ENCODE measurements at regions not wholly inside any gene's neighbourhood (a gene's known extent, or its start where the extent isn't known, plus 50 kb on each side); places are given as distances from the start of the nearest gene placed in this dataset.
"Not testable (repeated sequence)": the region's sequence is repeated elsewhere in the genome, so short reads cannot be mapped to it uniquely, and the experiment has no call there.

DNA sequence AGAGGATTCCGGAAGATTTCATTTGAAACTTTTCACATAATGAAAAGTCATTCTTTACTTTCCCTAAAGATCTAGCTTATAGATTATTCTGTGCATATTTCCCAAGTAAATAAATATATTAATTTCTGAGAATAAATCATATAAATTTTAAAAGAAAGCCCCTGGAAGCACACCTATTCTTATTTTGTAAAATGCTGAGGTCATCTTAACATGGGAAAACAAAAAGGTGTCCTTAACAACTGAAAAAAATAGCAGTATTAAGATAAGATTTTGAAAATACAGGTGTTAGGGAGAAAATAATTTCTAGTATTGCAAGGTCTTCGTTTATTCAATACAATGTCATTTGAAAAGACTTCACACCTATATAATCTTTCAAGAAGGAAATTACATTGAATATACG is 567.5 kb upstream of the CHAC2 start:
- no peak for DNase-seq

DNA sequence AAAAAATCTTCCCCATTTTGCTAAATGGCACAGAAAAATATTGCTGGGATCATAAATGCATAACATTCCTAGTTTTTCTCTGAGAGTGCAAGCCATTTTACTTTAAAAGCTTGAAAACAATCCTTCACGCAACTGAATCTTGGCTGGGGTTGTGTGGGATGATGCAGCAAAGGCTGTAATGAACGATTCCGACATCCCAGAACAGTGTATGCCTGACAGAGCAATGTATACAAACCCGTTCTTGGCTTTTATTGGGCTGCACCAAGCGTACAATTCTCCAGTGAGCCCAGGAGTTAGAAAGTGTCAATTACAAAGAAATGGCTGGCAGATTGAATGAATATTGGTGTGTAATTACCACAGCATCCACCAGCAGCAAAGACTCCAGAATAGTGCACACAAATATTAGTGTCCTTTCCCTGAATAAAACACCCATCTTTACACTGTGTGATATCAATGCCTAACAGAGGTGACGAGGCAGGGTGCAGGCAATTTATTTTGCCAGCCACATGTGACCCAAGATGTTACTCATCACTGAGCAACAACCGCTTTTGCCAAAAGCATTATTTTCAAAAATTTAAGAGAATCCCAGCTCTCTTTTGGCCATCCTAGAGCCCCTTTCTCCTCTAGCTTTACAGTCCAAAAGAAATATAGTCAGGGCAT is 578.6 kb upstream of the CHAC2 start:
- DNase-seq, result no peak

DNA sequence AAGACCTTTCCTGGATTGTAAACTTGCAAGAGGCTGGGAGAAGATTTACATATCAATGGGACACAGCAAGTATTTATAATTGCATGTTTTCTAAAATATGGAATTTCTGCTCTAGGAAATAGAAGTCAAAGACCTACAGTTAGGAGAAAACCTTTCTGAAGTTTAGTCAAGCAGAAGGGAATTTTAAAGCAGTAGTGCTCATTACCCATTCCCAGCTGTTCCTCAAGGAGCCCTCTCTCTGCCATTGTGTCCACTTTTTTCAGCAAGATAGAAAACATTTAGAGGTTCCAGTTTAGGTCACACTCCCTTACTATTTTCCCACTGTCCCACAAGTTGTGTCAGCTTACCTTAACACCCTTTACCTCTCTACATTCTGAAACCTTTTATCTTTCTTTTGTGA is 584.0 kb upstream of the CHAC2 start:
- no peak for DNase-seq

DNA sequence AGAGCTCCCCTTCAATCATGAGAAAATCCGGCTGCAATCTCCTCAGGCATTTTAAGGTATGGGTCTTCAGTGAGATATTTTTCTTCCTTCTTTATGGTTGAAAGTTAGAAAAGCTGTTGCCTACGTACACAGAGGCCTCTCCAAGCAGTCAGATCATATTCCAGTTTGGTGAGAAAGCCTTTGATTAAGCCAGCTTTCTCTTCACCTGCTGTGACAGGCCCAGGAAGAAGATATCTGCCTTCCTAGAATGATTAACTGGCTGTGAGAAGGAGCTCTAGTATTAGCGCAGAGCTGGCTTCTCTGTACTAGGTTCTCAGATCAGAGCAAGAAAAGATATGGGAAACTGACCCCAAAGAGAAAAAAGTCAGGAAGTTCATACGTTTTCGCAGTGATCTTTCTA is 585.0 kb upstream of the CHAC2 start:
- DNase-seq, result no peak

DNA sequence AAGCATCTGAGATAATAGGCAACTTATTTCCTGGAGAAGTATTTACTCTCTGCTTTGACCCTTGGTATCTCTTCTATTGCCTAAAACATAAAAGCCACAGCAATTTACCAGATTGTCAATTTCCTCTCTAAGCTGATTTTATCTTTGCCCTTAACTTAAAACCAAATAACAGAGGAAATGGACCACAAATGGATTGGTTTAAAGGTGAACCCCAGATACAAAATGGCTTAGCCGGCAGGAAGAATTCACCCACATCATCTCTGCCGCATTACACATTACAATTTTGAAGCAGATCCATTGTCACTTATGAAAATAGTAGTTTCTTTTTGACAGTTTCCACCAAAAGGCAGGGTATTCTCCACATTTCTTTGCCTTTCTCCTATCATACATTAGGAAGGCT is 585.8 kb upstream of the CHAC2 start:
- DNase-seq, result no peak

DNA sequence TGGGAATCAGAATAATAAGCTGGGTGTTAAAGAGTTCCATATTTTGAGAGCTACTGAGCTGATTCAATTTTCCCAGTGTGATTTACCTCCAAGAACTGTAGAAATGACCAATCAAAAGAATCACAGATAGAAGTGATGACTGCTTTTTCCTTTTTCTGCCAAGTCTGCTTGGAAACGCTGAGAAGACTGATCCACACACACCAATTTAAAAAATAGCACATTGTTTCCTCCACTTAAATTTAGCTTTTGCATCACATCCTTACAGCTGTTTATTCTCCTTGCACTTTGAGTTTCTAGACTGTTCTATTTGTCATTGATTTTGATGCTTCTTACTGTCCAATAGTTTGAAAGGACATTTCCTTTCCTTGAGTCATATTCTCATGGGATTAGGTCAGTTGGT is 590.3 kb upstream of the CHAC2 start:
- DNase-seq, result no peak

DNA sequence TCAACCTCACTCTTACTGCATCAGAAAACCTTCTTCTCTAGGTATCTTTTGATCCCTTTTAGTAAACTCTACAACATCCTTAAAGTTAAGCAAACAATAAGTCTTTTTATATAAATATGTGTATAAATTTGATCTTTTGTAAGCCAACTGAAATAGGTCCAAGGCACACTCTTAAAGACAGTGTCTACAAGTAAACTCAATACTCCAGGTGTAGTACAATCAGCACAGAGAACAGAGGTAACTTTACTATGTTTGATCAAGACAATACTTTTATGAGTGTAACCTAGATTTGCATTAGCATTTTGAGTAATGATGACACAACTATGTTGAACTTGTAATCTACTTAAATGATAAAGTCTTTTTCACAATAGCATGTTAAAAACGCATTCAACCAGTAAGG is 593.1 kb upstream of the CHAC2 start:
- DNase-seq, result no peak

DNA sequence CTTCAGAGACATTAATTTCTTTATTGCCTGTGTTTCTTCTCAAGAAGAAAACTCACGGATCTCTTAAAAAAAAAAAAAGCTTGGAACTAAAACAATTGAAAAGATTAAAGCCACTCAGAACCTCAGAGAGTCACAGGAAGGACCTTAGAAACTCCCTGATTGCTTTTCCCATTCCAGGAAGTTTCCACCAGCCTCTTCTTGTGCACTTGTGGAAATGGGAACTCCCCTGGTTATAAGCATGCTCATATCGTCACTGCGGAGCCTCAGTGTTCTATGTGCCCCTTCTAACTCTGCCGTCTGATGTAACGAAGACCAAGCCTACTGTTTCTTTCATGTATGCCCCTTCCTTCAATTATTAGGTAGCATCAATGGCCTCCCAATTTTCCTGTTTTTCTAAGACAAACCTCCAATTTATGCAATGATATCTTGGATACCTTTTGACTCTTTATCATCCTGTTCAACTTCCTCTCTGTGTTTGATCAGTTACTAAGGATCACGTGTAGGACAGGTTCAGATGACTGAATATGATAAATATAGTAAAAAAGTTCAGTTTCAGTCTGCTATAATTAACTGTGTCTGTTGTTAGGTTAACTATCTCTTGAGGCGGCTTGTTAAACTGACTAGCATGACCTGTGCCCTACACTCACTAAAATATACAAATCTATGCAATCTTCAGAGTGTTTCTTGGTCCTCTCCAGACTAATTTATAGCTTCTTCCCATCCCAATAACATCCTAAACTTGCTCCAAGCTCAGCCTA is 593.7 kb upstream of the CHAC2 start:
- DNase-seq, result no peak

DNA sequence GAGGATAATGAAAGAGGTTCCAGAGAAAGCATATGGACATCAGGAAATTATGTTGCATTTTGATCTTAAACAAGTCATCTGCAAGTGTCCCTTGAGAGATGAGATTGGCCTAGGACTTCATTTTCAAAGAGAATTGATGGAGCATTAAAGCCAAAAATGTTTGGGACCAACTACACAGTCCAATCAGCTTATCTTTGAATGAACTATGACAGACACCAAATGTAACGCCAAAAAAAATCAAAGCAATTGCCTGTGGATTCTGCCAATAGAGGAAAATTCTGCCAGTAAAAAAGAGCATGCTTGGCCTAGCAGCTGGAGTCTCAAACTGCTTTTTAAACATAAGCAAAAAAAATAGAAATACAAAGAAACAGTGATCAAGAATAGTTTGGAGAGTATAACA is 594.5 kb upstream of the CHAC2 start:
- DNase-seq, result no peak

DNA sequence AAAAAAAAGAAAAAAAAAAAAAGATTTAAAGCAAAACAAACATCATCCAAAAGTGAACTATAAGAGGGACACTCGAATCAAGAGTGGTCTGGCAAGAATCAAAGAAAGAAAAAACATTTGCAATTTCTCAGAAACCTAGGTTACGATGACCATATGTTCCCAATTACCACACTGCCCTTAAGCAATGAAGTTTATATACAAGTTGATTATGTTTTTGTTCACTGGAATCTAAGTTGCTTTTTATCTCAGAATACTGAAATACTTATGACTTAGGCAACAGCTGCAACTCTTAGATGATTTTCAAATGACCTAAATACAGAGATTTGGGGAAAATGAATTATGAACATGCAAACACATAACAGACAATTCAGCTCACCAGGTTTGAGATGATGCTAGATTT is 597.1 kb upstream of the CHAC2 start:
- DNase-seq, result no peak

DNA sequence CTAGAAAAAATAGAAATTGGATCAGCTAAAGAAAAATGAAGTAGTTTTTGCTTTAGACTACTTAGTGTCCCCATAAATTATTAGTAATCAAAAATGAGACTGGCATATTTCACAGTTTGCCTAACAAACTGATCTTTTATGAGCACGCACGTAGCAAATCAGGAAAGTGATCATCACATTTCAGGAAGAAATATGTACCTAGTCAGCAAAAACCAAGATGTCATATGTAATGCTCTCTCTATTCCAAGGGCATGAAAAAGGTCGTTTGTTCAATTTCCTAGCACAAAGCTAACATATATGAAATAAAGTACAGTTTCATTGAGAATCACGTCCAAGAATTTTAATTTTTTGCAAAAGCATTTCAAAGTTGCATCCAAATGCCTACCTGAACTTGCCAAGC is 600.4 kb upstream of the CHAC2 start:
- no peak for DNase-seq

DNA sequence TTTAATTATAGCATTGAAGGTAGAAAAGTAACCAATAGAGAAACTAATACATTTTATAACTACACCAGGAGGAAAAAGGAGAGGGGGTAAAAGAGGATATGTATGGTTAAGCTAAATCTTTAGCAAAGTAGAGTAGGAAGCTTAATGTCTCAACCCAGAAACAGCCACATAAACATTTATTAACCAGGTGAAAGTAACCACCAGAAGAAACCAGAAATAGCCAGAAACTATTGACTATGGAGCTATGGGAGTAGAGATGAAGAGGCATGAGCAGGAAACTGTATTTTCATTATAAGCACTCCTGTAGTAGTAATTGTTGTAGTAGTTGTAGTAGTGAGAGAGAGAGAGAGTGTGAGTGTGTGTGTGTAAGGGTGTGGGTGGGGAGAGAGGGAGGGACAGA is 617.5 kb upstream of the CHAC2 start:
- DNase-seq, result no peak

DNA sequence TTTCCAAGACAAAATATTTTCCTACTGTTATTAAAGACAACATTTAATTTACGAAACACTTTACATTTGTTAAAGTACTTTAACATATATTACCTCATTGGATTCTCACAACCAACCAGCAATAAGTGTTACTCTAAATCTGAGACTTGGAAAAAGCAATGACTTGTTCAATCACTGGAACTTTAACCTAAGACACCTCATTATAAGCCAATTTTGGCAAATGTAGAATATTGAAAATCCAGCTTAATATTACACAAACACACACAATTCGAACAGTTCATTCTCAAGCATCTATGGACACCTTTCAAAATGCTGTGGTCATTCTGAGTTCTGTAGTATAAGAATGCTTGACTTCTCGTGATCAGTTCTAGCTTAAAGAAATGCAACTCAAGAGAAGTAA is 619.4 kb upstream of the CHAC2 start:
- DNase-seq, result no peak

DNA sequence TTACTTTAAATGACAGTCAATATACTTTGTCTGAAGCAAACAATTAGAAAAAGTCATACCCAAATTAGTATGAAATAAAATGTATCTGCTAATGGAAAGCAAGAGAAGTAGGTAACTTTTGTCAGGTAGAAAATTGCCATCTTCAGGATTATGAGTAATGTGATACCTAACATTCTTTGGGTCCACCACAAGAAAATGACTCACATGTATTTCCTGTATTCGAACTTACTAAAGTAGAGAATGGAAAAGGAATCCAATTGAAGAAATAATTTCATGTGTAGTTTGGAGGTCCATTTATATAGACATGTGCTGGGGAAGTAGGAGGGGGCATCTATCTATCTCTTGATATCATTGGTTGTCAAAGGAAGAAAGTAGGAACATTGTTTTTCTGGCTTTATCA is 636.2 kb upstream of the CHAC2 start:
- DNase-seq, result no peak

DNA sequence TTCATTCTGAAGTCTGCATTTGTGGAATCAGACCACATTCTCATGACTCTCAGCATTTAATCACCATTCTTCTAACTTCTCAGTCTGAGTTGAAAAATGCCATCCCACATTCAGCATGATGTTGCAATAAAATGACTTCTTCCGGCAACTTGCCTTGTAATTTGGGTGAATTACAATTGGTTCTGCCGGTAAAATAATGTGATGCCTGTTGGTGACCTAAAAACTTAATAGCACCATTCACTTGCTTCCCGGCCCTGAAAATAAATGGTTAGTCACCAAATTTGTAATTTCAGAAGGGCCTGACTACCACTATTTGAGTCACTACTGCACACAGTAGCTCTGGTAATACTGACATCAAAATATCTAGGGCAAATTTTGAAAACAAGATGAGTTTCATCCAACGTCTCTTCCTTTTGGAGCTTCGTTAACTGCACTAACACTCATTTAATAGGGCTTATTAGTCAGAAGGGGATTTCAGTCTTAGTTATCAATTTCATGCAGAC is 637.1 kb upstream of the CHAC2 start:
- no peak for DNase-seq

DNA sequence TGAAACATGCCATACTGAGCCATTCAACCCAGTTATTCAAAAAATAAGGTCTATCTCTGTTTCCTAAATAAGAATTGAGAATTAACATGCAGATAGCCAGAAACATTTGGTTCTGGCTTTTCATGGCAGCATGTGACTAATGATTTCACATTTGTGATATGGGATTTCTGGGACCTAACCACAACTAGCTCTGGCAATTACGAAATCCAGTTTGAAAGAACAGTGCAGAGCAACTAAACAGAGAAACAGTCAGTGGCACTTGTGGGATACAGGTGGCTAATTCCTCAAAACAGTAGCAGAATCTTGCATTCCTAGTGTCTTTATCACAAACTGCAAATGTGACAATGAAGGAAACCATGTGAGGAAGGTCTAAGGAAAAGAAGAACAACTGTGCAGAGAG is 637.8 kb upstream of the CHAC2 start:
- no peak for DNase-seq

DNA sequence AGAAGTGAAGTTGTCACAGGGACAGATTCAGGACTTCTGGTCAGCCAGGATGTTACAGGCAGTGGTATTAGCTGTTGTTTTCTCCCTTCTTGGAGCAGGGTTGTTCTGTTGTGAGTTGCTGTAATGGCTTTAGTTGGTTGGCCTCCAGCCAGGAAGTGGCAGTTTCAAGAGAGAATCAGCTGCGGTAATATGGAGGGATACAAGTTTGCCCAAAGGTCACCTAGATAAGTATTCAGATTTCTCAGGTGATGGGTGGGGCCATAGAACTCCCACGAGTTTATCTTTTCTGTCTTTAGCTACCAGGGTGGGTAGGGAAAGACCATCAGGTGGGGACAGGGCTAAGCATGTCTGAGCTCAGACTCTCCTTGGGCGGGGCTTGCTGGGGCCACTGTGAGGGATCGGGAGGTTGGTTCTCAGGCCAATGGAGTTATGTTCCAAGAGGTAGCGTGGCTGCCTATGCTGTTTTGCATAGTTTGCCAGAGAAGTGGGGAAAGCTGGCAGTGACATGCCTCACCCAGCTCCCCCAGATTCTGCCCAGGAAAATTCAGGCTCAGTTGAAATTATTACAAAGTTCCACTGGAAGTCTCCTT is 640.4 kb upstream of the CHAC2 start:
- no peak for DNase-seq

DNA sequence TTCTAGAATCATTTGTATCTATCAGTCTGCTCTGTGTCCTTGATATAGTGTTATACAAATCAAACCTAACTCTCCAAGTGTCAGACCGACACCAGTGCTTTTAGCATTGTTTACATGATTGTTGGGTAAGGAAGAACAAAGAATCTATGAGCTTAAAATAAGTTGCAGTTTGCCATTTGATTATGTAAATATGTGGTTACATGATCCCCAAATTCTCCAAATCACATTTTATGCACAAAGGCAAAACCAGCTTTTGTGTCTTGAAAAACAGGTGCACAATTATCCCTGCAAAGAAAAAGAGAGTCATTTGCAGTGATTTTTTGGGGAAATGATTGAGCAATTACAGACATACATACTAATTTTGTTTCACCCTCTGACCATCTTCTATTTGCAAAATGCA is 652.6 kb upstream of the CHAC2 start:
- no peak for DNase-seq

DNA sequence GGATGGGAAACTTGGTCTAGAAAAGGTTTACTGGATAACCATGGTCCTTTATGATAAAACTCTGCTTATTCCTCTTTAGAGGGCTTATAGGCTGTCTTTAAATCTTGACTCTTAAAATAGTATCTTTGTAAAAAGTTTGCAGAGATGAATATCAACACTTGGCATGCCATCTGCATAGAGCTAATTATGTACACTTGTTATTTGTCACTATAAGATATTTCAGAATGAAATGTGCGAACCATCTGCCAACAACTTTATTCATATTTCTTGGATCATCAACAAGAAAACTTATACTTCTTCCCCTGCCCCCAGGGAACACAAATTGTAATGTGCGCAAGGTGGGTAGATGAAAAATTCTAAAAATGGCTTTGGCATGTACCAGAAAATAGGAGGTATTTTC is 653.0 kb upstream of the CHAC2 start:
- DNase-seq, result no peak

DNA sequence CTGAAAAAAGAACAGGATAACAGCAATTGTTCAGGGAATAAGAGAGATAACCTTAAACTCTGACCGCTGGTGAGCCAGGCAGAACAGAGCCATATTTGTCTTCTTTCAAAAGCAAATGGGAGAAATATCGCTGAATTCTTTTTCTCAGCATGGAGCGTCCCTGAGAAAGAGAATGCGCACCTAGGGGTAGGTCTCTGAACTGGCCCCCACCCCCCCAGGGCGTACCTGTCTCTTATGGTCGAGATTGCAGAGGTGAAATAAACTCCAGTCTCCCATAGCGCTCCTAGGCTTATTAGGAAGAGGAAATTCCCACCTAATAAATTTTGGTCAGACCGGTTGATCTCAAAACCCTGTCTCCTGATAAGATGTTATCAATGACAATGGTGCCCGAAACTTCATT is 655.2 kb upstream of the CHAC2 start:
- DNase-seq, result not testable (repeated sequence)

DNA sequence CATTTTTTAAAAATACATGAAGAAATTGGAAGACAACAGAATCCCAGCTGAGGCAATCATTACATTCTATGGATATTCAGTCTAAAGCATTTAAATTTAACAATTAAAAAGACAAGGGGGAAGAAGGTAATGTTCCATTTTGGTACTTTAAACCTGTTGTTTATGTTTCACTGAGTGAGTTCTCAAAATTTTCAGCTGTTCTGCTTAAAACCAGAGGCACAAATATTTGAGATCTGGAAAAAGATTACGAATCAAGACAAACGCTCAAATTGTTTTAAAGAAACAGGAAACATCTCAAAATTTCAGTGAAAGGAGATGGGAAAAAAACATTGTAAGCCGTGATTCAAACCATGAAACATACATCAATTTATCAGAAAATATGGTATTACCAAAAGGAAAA is 656.2 kb upstream of the CHAC2 start:
- no peak for DNase-seq

DNA sequence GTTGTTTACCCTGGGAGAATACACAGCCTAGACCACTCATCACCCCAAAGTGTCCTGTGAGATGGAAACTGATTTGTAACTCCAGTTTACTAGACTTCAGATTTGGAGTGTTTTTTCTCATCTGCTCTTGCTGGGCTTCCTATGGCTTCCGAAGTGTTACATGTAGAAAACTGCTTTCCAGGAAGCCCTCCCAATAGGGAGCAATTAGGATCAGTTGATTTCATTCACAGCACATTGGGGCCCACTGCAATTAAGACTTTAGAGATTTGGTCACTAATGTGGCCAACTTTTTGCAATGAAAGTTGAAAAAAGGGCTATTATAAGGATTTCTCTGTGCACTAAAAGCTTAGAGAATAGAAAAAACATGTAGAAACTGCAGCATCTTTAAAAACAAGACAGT is 656.6 kb upstream of the CHAC2 start:
- no peak for DNase-seq

DNA sequence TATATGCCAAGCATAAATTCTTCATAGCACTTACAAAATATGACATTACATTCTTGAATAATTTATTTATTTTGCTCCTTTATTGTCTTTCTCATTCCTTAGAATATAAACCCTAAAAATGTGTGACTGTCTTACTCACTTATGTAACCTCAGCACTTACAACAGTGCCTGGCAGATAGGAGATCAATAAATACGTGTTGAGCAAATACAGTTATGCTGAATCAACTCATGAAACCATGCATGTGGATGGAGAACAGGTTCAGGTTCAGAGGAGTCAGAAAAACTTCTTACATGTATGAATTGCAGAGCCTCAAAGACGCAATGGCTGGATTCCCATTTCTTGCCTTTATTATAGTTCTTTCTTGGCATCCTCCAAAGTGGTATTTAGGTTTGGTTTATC is 659.4 kb upstream of the CHAC2 start:
- no peak for DNase-seq

DNA sequence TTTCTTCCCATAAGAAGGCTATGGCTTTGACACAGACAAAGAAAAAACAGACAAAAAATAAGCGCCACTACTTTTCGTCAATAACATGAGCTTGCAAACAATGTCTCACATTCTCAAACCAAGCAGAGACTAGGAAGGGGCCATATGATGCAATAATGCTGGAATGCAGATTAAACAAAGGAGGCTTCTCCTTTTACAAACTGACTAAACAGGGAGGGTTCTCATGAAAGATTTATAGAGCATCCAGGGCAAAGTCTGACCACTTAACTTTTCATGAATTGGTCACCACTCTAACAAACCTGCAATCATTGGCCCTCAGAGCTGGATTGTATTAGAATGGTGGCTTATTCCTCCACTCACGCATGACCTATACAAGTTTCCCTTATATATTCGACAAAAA is 663.3 kb upstream of the CHAC2 start:
- DNase-seq, result no peak

DNA sequence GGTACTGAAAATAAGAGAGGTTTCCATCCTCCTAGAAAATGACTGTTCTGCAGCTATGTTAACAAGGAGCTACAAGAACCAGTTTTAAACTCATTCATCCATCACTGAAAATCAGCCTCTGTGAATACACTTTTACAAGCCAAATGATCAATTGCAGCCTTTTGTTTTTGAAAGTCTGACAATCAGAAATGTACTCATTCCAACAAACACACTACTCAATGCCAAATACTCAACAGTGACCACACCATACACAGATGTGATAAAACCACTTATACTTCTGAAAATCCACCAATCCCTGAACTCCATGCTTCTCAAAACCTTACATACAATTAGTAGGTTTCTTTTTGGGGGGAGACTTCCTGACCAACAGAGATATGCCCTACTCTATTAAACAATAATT is 663.9 kb upstream of the CHAC2 start:
- no peak for DNase-seq

Data from NCI-H82 (cell line).